Pancreas (tissue), 10 donors: ENCODE measurements at regions not wholly inside any gene's neighbourhood (a gene's known extent, or its start where the extent isn't known, plus 50 kb on each side); places are given as distances from the start of the nearest gene placed in this dataset.
A peak's percentile ranks its signal among the peaks of the same experiment; 100 is the strongest.

Experiments
- ATAC-seq, 4 donors: fragments of 200-7000 bp; cut with Tn5 transposase; one replicate each; pipeline versions ENCODE4 v1.8.0 to v1.9.1; 2020; ENCODE audit warnings: mild to moderate bottlenecking in 4 of 4, moderate library complexity in 4 of 4
- DNase-seq, 6 donors: peaks; one replicate each; pipeline ENCODE4 v3.0.0-alpha.2; 2020
- FAIRE-seq: peaks from 2 replicates; lab custom pipeline; 2012; peaks lifted over from hg19 to GRCh38; lab: Jason Lieb, UNC
- H3K27ac ChIP-seq, 4 donors: fragments of 200-600 bp; sonication (generic); 1 replicate in 3 of 4; 2 replicates in 1 of 4; pipeline versions ENCODE4 v1.5.0 to v1.8.0; 2020
- H3K27me3 ChIP-seq, 4 donors: fragments of 200-600 bp; one replicate each; pipeline ENCODE4 v1.8.0; 2021
- H3K36me3 ChIP-seq, 3 donors: fragments of 200-600 bp; sonication (generic) in 1 of 3; one replicate each; pipeline versions ENCODE4 v1.5.0 to v1.8.0; 2020 to 2021
- H3K4me1 ChIP-seq, 3 donors: fragments of 200-600 bp; one replicate each; pipeline ENCODE4 v1.8.0; 2021
- H3K4me3 ChIP-seq, 4 donors: fragments of 200-600 bp; sonication (generic) in 2 of 4; one replicate each; pipeline versions ENCODE4 v1.5.0 to v1.8.0; 2020 to 2021
- H3K9me3 ChIP-seq, 4 donors: fragments of 200-600 bp; one replicate each; pipeline ENCODE4 v1.8.0; 2021
- WGBS, 2 donors: extraction: QIAGEN DNeasy Blood & Tissue Kit; methylation state at CpG; one replicate each; pipeline ENCODE4 v1.1.7; 2013; 5-methylcytosine and 5-hydroxymethylcytosine counted together
- intact Hi-C, 3 donors: fragments of 100-400 bp; cut with DNase I; formaldehyde crosslinking; loops; one replicate each; pipeline versions ENCODE4 v1.11.1 to v1.14.2; 2022
- TF ChIP-seq, protein P1 (sequence below), 4 donors: fragments of 200-600 bp; sonication (generic) in 3 of 4; IDR thresholded peaks; one replicate each; pipeline versions ENCODE4 v1.5.0 to v1.8.0; 2021; ENCODE audit warnings: antibody characterized with exemption in 4 of 4
- donor health status: healthy with polysubstance abuse.
- donor health status: DM: no; HTN: no; CAD: no; lungs with moderate emphysema.
- donor health status: DM: no; HTN: no; CAD: no.
- donor health status: control.
- donor health status: control.
- donor health status: Bipolar disorder and iron deficiency.
- donor health status: DM: yes; HTN: yes; CAD: no.
- donor health status: DM: no; HTN: no; CAD: no.
- donor health status: DM: no; HTN: no; CAD: no.
- donor health status: DM: yes; HTN: yes; CAD: no.

GRCh38 chr5:61808091-61808490 is 476.0 kb downstream of the ZSWIM6 start:
- no peak for FAIRE-seq

GRCh38 chr5:61808909-61809308 is 476.9 kb downstream of the ZSWIM6 start:
- FAIRE-seq = no peak
- no peak for DNase-seq
- intact Hi-C loops = no loop called here
- TF ChIP-seq, protein P1, sequence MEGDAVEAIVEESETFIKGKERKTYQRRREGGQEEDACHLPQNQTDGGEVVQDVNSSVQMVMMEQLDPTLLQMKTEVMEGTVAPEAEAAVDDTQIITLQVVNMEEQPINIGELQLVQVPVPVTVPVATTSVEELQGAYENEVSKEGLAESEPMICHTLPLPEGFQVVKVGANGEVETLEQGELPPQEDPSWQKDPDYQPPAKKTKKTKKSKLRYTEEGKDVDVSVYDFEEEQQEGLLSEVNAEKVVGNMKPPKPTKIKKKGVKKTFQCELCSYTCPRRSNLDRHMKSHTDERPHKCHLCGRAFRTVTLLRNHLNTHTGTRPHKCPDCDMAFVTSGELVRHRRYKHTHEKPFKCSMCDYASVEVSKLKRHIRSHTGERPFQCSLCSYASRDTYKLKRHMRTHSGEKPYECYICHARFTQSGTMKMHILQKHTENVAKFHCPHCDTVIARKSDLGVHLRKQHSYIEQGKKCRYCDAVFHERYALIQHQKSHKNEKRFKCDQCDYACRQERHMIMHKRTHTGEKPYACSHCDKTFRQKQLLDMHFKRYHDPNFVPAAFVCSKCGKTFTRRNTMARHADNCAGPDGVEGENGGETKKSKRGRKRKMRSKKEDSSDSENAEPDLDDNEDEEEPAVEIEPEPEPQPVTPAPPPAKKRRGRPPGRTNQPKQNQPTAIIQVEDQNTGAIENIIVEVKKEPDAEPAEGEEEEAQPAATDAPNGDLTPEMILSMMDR (IDR thresholded peaks at IDR 0.05) = no peak
- 94 to 95% methylated on average over 9 of the region's 9 CpGs for WGBS, 2 donors
- Histone ChIP-seq H3K27me3 (no peaks in the 10 kb centered on the region), H3K27ac (no peak overlapping the region), H3K4me3 (no peak overlapping the region), H3K36me3 (no peaks in the 10 kb centered on the region), H3K9me3 (no peaks in the 10 kb centered on the region), H3K4me1 (no peaks in the 10 kb centered on the region)
- ATAC-seq = no peak

More at GRCh38 chr5:61808091-61808490, 476.0 kb downstream of the ZSWIM6 start:
- ATAC-seq (peak in 2 of 4 donors; percentile 47 to 55), DNase-seq (no peak)
- Histone ChIP-seq H3K4me1 (no peaks in the 10 kb centered on the region), H3K4me3 (no peak overlapping the region), H3K36me3 (no peaks in the 10 kb centered on the region), H3K27ac (no peak overlapping the region), H3K27me3 (no peaks in the 10 kb centered on the region), H3K9me3 (no peaks in the 10 kb centered on the region)
- TF ChIP-seq, protein P1 (IDR thresholded peaks at IDR 0.05) = no peak
- 35 to 48% methylated on average over 3 of the region's 3 CpGs for WGBS, 2 donors
- intact Hi-C loops = no loop called here

DNA sequence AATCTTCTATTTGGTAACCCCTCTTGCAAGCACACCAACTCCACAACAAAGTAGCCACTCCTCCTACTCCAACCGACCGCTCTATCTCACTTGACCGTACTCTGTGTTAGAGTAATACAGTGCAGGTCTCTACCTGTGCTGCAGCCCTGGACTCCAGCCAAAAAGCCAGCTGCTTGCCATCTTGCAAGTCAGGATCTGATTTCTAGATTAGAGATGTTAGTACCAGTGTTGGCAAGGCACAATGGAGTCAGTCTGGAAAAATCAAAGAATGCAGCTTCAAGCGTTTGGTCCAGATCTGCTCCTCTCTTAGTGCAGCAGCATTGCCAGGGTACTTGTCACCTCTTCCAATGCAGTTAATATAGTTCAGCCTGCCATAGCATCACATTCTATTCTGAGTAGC is 477.6 kb downstream of the ZSWIM6 start:
- Histone ChIP-seq H3K4me1 (no peaks in the 10 kb centered on the region), H3K27ac (no peak overlapping the region), H3K36me3 (no peaks in the 10 kb centered on the region), H3K4me3 (no peak overlapping the region), H3K27me3 (no peaks in the 10 kb centered on the region), H3K9me3 (no peaks in the 10 kb centered on the region)
- intact Hi-C loops = no loop called here
- WGBS, 2 donors = 47 to 54% methylated on average over 4 of the region's 4 CpGs
- ATAC-seq (peak in 2 of 4 donors; percentile 22 to 25), DNase-seq (peak in 4 of 6 donors; percentile 23 to 77 (median 60)), FAIRE-seq (no peak)
- TF ChIP-seq, protein P1 (IDR thresholded peaks at IDR 0.05) = no peak

- no peak overlapping the region for H3K27ac ChIP-seq
- FAIRE-seq = no peak
- no peak overlapping the region for H3K4me3 ChIP-seq
- 90 to 91% methylated on average over 1 of the region's 1 CpG for WGBS, 2 donors
- no peaks in the 10 kb centered on the region for H3K36me3 ChIP-seq
- ATAC-seq = no peak
- H3K9me3 ChIP-seq = no peaks in the 10 kb centered on the region
- no peak for DNase-seq
- TF ChIP-seq, protein P1 (IDR thresholded peaks at IDR 0.05) = no peak
- H3K4me1 ChIP-seq = peaks cover 4 to 10% (median 8%) of the 10 kb centered on the region in 3 donors
- intact Hi-C loops = no loop called here
- H3K27me3 ChIP-seq = no peaks in the 10 kb centered on the region
These were observed 479.0 kb downstream of the ZSWIM6 start for GRCh38 chr5:61811052-61811451.

DNA sequence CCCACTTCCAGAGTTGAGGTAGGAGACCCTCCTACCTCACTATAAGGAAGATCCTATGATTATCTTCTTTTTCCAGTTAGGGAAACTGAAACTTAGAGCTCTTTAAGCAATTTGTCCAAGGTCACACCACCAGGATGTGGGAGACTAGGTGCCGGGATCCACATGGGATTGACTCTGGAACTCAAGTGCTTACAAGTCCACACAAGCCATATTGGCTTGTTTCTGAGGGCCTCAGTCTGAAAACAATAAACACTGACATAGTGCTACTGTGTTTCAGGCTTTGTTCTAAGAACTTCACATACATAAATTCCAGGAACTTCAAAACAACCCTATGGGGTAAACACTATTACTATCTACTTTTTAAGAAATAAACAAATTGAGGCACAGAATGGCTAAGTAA is 481.3 kb downstream of the ZSWIM6 start:
- no peak overlapping the region for H3K27ac ChIP-seq
- H3K9me3 ChIP-seq = no peaks in the 10 kb centered on the region
- H3K27me3 ChIP-seq = no peaks in the 10 kb centered on the region
- intact Hi-C loops = no loop called here
- 88 to 89% methylated on average over 1 of the region's 1 CpG for WGBS, 2 donors
- TF ChIP-seq, protein P1 (IDR thresholded peaks at IDR 0.05) = no peak
- FAIRE-seq (no peak), ATAC-seq (no peak), DNase-seq (no peak)
- peaks cover 10 to 12% (median 10%) of the 10 kb centered on the region in 3 donors for H3K4me1 ChIP-seq
- no peak overlapping the region for H3K4me3 ChIP-seq
- H3K36me3 ChIP-seq = no peaks in the 10 kb centered on the region
